SIG-M5 treated with dmso at 0.1 percent for 504 hours (cell line): ENCODE measurements at regions not wholly inside any gene's neighbourhood (a gene's known extent, or its start where the extent isn't known, plus 50 kb on each side); places are given as distances from the start of the nearest gene placed in this dataset.
"Not testable (repeated sequence)": the region's sequence is repeated elsewhere in the genome, so short reads cannot be mapped to it uniquely, and the experiment has no call there.

Source experiments
- DNase-seq: peaks from one replicate; lab custom pipeline; 2025; ENCODE audit not compliant: unreplicated experiment; lab: John Stamatoyannopoulos, UW

DNA sequence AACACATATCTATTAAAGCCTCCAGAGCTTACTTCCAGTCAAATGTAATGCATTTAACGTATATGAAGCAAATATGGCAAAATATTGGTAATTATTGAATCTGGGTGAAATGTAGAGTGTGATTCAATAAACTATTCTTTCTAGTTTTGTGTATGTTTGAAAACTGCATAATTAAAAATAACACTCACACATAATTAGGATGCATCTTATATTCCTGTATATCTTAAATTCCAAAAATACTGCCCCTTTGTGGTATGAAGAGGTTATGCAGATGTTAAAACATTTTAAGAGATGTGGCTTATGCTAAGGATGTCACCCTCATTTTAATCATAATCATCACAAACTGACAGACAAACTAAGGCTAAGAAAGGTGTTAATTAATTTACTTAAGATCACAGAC, 182.9 kb downstream of the COX18 start:
- DNase-seq = no peak

DNA sequence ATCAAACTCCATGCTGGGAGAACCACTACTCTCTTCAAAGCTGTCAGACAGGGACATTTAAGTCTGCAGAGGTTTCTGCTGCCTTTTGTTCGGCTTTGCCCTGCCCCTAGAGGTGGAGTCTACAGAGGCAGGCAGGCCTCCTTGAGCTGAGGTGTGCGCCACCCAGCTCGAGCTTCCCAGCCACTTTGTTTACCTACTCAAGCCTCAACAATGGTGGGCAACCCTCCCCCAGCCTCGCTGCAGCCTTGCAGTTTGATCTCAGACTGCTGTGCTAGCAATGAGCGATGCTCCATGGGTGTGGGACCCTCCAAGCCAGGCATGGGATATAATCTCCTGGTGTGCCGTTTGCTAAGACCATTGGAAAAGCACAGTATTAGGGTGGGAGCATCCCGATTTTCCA, 185.3 kb downstream of the COX18 start:
- DNase-seq = not testable (repeated sequence)

DNA sequence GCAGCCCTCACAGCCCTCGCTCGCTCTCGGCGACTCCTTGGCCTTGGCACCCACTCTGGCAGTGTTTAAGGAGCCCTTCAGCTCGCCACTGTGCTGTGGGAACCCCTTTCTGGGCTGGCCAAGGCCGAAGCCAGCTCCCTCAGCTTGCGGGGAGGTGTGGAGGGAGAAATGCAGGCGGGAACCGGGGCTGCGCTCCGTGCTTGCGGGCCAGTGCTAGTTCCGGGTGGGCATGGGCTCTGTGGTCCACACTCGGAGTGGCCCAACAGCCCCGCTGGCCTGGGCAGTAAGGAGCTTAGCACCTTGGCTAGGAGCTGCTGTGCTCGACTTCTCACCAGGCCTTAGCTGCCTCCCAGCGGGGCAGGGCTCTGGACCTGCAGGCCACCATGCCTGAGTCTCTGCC, 192.6 kb downstream of the COX18 start:
- no peak for DNase-seq

DNA sequence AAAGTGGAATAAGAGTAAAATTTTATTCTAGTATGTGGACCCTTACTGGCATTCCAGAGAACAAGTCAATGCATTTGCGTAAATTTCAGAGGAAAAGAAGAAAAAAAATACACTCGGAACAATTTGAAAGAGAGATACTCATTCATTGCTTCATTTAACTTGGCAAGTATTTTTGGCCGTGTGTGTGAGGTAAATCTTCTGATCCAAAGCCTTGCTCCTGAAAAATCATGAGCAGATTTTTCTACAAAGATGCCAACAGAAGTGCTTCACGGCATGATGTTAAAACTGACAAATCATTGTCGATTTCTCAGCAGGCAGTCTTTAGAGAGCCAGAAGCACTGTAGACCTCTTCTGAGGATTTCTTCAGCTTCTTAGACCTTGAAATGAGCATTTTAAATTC, 194.0 kb downstream of the COX18 start:
- DNase-seq = no peak

DNA sequence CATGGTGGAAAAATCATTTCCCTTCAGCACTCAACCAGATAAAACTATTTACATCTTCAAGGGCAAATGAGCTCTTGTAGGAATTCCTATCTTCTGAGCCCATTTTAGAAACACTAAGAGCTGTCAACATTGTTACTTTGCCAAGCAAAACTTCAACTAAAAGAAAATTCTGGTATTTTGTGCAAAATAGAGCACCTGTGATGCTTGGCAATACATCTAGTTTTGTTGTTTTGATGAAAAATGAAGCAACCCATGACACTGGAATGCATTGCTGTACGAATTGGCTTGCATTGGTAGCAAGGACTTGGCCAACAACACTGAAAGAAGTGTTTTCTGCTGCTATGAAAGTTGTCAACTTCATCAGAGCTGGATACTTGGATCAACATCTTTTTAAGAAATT, 194.4 kb downstream of the COX18 start:
- DNase-seq = no peak

DNA sequence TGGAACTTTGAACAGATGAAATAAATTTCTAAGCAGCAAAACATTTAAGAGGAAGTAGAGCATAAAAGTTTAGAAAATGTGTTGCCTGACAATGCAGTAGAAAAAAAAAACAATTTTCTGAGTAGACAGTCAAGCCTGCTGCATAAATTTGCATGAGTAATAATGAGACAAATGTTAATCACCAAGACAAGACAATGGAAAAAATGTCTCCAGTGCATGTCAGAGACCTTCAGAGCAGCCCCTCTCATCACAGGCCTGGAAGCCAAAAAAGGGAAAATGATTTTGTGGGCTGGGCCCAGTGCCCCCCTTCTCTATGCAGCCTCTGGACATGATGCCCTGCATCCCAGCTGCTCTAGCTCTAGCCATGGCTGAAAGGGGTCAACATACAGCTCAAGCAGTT, 204.6 kb downstream of the COX18 start:
- no peak for DNase-seq

DNA sequence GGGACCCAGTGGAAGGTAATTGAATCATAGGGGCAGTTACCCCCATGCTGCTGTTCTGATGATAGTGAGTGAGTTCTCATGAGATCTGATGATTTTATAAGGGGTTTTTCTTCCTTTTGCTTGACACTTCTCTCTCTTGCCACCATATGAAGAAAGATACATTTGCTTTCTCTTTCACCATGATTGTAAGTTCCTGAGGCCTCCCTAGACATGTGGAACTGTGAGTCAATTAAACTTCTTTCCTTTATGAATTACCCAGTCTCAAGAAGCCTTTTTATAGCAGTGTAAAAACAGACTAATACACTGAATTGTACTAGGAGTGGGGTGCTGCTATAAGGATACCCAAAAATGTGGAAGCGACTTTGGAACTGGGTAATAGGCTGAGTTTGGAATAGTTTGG, 205.2 kb downstream of the COX18 start:
- DNase-seq = not testable (repeated sequence)

DNA sequence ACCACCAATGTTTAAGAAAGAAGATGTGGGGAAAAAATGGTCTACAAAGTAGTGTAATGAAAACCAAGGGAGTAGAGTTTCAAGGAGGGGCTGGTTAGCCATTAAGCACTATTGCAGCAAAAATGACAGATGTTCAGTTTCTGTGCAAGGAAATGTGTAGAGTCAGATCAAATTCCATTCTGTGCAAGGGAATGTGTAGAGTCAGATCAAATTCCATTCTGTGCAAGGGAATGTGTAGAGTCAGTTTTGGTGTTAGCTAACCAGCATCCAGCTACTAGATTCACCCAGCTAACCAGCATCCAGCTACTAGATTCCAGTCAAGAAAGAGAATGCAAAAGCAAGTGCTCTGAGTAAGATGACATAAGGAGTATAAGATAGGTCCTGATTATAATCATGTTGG, 208.8 kb downstream of the COX18 start:
- no peak for DNase-seq

DNA sequence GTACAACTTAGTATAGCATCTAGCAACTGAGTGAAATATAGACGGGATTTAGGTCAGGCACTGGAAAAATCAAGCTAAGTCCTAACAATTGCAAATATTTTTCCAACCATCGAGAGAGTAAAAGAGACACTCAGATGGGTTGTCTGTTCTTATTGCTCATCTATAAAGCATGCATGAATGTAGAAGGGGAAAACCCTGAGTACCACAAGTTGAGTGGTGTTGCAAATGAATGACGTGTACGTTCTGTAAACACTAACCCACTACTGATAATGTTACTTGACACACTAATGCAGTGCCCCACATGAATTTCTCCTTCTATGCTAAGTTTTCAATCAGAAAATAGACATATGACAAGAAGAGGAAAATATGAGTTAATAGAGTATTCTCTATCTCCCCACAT, 211.2 kb downstream of the COX18 start:
- DNase-seq = no peak

DNA sequence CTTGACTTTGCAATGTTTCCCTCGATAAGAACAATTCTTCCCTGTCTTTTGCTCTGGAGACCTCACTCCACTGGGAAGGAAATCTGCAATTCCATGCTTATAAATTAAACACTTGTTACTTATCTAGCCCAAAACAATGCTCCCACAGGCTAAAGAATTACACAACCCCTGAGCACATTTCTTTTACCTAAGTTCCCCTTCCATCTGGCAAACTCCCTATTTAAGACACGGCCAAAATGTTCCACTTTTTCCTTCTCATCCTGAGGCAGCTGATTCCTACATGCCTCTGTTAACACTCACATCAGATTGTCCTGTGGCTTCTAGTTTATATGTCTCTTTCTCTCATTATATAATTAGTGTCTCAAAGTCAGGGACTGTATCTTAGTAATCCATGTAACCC, 211.7 kb downstream of the COX18 start:
- DNase-seq = no peak

DNA sequence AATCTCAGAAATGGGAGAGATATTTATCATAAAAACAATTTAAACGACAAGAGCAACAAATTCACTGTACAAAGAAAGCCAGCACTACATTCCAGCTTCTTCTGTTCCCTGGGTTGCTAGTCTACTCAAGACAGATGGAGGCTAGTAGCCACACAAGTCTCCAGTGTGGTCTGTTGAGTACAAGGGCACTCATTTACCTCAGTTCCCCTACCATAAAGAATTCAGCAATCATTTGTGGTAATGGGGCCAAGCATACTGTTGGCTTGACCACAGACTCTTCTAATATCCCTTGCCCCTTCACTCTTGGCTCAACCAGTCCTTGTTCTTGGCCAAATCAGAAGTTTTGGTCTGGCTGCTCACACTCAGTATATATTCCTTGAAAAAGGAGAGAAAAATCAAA, 212.3 kb downstream of the COX18 start:
- no peak for DNase-seq

DNA sequence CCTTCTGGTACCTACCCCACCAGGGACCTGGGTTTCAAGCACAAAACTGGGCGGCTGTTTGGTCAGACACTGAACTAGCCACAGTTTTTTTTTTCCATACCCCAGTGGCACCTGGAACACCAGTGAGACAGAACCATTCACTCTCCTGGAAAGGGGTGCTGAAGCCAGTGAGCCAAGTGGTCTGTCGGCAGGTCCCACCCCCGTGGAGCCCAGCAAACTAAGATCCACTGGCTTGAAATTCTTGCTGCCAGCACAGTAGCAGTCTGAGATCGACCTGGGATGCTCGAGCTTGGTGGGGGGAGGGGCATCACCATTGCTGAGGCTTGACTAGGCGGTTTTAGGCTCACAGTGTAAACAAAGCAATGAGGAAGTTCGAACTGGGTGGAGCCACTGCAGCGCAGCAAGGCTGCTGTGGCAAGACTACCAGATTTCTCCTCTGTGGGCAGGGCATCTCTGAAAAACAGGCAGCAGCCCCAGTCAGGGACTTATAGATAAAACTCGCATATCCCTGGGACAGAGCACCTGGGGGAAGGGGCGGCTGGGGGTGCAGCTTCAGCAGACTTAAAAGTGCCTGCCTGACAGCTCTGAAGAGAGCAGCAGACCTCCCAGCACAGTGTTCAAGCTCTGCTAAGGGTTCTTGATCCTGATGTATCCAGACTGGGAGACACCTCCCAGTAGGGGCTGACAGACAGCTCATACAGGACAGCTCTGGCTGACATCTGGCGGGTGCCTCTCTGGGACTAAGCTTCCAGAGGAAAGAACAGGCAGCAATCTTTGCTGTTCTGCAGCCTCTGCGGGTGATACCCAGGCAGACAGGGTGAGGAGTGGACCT, 223.0 kb downstream of the COX18 start:
- DNase-seq = peak; percentile 52

DNA sequence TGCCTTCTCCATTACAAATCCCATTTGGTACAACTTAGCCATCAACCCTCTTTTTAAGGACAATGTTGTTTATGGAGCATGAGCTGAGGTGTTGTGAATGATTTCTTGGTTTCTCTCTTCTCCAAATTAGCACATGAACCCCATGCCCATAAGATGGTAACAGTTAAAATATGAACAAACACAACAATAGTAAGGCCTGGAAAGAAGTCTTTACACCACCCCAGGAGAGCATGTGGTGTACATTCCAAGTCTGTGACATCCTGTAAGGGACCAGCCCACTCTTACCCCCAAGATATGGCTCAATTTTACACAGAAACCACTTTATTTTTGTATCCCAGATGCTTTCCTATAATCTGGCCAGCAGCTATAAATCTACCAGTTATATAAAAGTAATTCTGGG, 226.1 kb downstream of the COX18 start:
- DNase-seq = no peak

DNA sequence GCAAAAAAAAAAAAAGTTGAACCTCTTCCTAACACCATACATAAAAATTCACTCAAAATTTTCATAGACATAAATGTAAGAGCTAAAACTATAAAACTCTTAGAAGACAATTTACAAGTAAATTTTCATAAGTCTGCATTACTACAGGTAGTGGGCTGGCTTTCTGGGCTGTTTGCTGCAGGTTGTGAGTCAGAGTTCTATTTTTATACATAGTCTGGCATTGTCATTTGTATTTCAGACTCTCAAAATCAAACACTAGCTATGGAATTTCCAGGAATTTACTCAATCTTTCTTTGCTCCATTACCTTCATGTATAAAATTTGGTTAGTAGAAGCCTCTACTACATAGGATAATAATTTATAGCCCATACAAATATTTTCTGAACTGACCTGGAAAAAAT, 227.2 kb downstream of the COX18 start:
- no peak for DNase-seq

DNA sequence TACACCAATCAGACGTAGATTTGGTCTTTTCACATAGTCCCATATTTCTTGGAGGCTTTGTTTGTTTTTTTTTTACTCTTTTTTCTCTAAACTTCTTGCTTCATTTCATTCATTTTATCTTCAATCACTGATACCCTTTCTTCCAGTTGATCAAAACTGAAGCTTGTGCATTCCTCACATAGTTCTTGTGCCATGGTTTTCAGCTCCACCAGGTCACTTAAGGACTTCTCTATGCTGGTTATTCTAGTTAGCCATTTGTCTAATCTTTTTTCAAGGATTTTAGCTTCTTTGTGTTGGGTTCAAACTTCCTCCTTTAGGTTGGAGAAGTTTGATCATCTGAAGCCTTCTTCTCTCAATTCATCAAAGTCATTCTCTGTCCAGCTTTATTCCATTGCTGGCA, 229.3 kb downstream of the COX18 start:
- not testable (repeated sequence) for DNase-seq

DNA sequence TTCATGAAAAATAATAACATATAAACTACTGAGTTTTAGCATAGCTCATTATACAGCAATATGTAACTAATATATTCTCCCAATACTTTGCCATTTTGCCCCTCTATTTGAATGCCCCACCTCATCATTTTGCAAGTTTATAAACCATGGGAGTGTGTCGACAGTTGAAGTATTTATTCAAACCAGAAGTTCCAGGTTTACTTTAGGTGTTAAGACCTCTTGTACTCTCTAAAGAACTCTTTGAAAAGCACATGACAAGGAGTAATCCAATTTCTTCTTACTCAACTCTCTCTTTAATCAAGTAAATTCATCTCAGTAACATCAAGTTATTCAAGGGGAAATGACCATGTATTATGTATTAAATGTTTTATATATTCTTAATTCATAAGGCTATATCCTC, 240.7 kb downstream of the COX18 start:
- no peak for DNase-seq

DNA sequence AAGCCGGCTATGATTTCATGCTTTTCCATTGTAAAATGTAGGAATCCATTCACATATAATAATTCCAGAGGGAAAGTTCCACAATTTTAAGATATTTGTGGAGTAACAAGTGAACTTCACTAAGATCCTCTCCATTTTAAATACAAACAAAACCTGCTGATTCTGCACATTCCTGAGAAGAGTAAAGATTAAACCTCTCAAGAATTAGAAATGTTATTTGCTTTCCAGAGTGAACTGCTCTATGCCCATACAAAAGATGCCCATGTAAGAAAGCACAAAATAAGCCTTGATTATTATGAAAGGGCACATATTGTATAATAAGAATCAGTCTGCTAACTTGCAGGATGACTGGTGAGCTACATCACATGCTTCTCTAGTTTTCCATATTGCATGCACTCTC, 241.5 kb downstream of the COX18 start:
- no peak for DNase-seq

DNA sequence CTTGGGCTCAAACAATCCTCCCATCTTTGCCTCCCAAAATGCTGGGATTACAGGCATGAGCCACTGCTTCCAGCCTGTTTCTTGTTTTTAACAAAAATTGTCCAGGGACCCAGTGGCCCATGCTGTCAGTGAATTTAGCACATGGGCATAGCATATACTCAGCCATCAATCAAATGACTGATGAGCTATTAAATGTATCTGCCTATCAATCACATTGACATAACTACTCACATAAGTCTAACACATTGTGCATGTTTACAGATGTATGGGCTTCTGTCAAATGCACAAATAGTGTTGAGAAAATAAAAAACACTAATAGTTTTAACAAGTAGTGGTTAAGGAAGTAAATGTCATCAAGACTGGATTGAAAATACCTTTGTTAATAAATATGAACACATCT, 249.4 kb downstream of the COX18 start:
- no peak for DNase-seq

DNA sequence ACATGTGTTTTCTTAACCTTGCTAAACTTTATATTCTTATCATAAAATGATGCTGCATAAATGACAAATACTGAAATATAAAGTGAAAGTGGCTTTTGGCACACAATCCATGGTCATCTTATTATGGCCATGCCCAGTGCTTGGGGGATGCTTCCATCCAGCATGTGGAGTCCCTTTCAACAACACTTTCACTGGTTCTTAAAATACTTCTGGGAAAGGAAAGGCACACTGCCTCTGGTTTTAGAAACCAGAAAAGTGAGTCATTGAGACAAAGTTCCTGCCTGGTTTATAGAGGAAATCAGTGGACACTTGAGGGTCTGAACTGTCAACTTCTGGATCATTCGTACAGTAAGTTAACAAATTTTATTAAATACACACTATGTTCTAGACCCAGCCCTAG, 248.0 kb upstream of the ADAMTS3 start:
- DNase-seq = no peak

DNA sequence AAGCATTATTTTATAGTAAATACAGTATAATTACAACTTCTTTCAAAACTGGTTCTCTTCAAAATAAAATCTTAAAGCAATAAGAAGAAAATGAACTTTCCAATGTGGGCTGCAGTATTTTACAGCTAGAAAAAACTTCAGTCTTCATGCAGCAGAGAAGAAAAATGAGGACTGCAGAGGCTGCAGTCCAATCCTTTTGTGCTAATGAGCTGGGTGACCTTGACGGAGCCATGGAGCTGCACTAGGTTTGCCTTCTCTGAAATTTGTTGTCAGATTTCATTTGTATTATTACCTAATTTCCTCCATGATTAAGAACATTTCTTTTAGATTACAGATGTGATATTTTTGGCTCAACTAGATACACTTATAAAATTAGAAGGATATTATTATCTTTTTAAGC, 245.2 kb upstream of the ADAMTS3 start:
- DNase-seq = no peak

DNA sequence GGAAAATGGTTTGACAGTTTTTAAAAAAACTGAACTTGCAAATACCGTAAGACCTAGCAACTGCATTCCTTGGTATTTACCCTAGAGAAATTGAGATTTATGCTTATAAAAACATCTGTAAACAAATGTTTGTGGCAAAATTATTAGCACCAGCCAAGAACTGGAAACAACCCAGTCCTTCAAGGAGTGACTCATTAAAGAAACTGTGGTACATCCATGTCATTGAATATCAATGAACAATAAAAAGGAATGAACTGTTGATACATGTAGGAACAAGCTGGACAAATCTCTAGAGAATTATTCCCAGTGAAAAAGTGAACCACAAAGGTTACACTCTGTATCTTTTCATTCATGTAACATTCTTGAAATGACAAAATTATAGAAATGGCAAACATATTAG, 240.2 kb upstream of the ADAMTS3 start:
- DNase-seq = no peak

DNA sequence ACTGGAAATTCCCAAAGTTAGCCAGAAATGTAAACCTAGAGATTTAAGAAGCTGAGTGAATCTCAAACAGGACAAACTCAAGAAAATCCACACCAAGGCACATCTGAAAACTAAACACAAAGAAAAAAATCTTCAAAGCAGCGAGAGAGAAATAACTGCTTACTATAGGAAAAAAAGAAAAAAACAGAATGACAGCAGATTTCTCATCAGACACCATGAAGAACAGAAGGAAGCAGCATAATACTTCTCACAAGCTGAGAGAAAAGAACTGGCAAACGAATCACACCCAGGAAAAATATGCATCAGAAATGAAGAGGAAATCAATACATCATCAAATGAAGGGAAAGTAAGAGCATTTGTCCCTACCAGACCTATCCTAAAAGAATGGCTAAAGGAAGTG, 236.3 kb upstream of the ADAMTS3 start:
- no peak for DNase-seq

DNA sequence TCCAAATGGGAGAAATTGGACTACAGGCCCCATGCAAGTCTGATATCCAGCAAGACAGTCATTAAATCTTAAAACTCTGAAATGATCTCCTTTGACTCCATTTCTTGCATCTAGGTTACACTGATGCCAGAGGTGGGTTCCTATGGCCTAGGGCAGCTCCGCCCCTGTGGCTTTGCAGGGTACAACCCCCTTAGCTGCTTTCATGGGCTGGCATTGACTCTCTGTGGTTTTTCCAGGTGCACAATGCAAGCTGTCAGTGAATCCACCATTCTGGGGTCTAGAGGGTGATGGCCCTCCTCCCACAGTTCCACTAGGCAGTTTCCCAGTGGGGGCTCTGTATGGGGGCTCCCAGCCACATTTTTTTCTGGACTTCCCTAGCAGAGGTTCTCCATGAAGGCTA, 228.5 kb upstream of the ADAMTS3 start:
- no peak for DNase-seq
